Uterus (tissue), 2 donors: ENCODE measurements at regions not wholly inside any gene's neighbourhood (a gene's known extent, or its start where the extent isn't known, plus 50 kb on each side); places are given as distances from the start of the nearest gene placed in this dataset.

Source experiments
- POLR2A ChIP-seq, 2 donors: fragments of 450-650 bp; IDR thresholded peaks; one replicate each; pipeline ENCODE4 v1.6.1; 2016; ENCODE audit warnings: antibody characterized with exemption in 2 of 2, mild to moderate bottlenecking in 1 of 2, moderate library complexity in 1 of 2
- TF ChIP-seq, protein P1 (sequence below), 4 experiments: fragments of 200-600 bp in 2 of 4; fragments of 450-650 bp in 2 of 4; sonication (generic) in 2 of 4; IDR thresholded peaks; one replicate each; pipeline ENCODE4 v1.5.1; 2016 to 2019; ENCODE audit warnings: antibody characterized with exemption in 4 of 4, mild to moderate bottlenecking in 2 of 4, moderate library complexity in 1 of 4

DNA sequence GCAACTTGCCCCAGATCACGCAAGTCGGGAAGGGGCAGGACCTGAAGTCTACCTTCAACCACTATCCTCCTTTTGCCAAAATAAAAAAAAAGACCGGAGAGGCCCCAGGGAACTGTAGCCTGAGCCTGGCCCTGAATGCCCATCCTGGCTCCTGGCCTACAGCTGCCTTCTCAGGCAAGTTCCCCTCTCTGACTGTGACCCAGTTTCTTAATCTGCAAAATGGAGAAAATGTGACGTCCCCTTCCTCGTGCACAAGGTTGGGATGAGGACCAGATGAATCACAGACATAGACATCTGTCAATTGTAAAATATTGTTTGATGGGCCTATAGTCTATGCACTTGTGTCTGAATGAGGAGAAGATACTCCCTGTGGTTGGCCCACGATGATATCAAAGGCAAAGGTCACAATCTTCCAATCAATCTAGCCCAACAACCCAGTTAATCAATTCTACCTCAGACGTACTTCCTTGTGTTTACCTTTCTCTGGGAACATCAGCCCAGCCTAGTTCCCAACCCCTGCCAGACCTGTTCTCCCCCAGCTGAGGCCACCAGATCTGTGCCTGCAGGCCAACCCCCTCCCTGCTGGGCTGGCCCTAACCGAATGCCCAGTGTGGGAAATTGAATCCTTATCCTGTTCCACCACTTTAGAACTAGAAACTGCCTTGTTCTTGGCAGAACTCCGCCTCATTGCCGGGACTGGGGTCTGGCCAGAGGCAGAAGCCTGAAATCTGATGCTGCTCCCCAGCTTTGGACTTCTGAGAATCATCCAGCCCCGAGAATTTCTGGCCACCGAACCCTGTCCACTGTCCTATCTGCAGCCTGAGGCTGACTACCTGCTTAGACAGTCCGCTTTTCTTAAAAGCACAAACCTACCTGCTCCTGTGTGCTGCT, 101.8 kb upstream of the LIPC start:
- no peak for TF ChIP-seq POLR2A (IDR thresholded peaks at IDR 0.05)
- TF ChIP-seq, protein P1, sequence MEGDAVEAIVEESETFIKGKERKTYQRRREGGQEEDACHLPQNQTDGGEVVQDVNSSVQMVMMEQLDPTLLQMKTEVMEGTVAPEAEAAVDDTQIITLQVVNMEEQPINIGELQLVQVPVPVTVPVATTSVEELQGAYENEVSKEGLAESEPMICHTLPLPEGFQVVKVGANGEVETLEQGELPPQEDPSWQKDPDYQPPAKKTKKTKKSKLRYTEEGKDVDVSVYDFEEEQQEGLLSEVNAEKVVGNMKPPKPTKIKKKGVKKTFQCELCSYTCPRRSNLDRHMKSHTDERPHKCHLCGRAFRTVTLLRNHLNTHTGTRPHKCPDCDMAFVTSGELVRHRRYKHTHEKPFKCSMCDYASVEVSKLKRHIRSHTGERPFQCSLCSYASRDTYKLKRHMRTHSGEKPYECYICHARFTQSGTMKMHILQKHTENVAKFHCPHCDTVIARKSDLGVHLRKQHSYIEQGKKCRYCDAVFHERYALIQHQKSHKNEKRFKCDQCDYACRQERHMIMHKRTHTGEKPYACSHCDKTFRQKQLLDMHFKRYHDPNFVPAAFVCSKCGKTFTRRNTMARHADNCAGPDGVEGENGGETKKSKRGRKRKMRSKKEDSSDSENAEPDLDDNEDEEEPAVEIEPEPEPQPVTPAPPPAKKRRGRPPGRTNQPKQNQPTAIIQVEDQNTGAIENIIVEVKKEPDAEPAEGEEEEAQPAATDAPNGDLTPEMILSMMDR (IDR thresholded peaks at IDR 0.05), result no peak
